ENCODE measurements at regions not wholly inside any gene's neighbourhood (a gene's known extent, or its start where the extent isn't known, plus 50 kb on each side); places are given as distances from the start of the nearest gene placed in this dataset.

- H3K27me3 Mint-ChIP-seq: no peaks in the 10 kb centered on the region
- intact Hi-C loops (cut with micrococcal nuclease): no loop called here
- CTCF ChIA-PET: no interaction called here
- no peak overlapping the region for H3K27ac Mint-ChIP-seq
- no peak for ATAC-seq (ENCODE audit: low read depth)
- TF ChIP-seq, protein P1, sequence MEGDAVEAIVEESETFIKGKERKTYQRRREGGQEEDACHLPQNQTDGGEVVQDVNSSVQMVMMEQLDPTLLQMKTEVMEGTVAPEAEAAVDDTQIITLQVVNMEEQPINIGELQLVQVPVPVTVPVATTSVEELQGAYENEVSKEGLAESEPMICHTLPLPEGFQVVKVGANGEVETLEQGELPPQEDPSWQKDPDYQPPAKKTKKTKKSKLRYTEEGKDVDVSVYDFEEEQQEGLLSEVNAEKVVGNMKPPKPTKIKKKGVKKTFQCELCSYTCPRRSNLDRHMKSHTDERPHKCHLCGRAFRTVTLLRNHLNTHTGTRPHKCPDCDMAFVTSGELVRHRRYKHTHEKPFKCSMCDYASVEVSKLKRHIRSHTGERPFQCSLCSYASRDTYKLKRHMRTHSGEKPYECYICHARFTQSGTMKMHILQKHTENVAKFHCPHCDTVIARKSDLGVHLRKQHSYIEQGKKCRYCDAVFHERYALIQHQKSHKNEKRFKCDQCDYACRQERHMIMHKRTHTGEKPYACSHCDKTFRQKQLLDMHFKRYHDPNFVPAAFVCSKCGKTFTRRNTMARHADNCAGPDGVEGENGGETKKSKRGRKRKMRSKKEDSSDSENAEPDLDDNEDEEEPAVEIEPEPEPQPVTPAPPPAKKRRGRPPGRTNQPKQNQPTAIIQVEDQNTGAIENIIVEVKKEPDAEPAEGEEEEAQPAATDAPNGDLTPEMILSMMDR (IDR thresholded peaks at IDR 0.05): no peak
- POLR2A ChIA-PET: no interaction called here
- no peak for DNase-seq
- H3K4me3 Mint-ChIP-seq: no peak overlapping the region
- H3K36me3 Mint-ChIP-seq (ENCODE audit: low read depth): no peaks in the 10 kb centered on the region
- H3K4me1 Mint-ChIP-seq: no peaks in the 10 kb centered on the region
- peaks cover 3% of the 10 kb centered on the region for H3K9me3 Mint-ChIP-seq
These were observed 107.8 kb upstream of the CITED2 start for GRCh38 chr6:139482287-139482686.

- ChIA-PET POLR2A (no interaction called here), CTCF (no interaction called here)
- no peaks in the 10 kb centered on the region for H3K4me1 Mint-ChIP-seq
- H3K4me3 Mint-ChIP-seq: no peak overlapping the region
- H3K36me3 Mint-ChIP-seq (ENCODE audit: low read depth): no peaks in the 10 kb centered on the region
- no peak overlapping the region for H3K27ac Mint-ChIP-seq
- DNase-seq (no peak), ATAC-seq (ENCODE audit: low read depth) (no peak)
- H3K27me3 Mint-ChIP-seq: no peaks in the 10 kb centered on the region
- TF ChIP-seq, protein P1 (IDR thresholded peaks at IDR 0.05): no peak
- H3K9me3 Mint-ChIP-seq: peaks cover 3% of the 10 kb centered on the region
- intact Hi-C loops (cut with micrococcal nuclease): no loop called here
These were observed 106.1 kb upstream of the CITED2 start for GRCh38 chr6:139480356-139481165.

DNA sequence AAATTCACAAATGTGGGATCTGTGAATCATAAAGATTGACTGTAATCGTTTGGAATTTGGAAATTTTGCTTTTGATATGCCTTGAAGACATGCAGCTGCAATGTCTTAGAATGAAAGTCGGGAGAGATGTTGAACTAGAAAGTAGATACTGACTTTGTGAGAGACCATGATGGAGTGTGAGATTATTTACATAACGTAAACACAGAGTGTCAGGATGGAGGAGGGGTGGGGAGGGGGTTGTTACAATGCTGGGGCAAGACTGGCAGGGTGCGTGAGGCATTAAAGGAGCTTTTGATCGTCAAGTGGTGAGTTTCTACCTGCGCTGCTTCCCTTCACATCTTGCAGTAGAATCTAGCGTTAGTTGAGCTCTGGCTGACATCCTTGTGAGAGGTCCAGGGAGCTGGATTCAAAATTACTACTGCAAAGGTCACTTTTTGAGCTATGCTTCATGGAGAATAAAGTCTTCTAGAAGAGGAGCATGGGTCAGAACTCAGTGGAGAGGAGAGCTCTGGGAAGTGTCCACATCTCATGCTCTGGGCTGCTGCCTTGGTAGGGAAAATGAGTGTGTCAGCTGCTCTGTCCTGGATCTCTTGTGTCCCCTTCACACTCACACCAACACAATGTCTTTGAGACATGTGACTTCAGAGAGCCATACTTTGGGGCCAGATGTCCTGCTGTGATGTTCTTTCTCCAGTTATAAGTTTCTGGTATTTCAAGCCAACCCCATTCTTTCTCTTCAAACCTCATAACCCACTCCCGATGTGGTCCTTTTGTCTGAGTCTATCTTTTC lies 105.2 kb upstream of the CITED2 start:
- H3K36me3 Mint-ChIP-seq (ENCODE audit: low read depth): no peaks in the 10 kb centered on the region
- no peak overlapping the region for H3K27ac Mint-ChIP-seq
- TF ChIP-seq, protein P1 (IDR thresholded peaks at IDR 0.05): no peak
- intact Hi-C loops (cut with micrococcal nuclease): no loop called here
- ChIA-PET POLR2A (no interaction called here), CTCF (no interaction called here)
- H3K27me3 Mint-ChIP-seq: no peaks in the 10 kb centered on the region
- DNase-seq: no peak
- no peak for ATAC-seq (ENCODE audit: low read depth)
- H3K9me3 Mint-ChIP-seq: peaks cover 3% of the 10 kb centered on the region
- no peak overlapping the region for H3K4me3 Mint-ChIP-seq
- no peaks in the 10 kb centered on the region for H3K4me1 Mint-ChIP-seq

DNA sequence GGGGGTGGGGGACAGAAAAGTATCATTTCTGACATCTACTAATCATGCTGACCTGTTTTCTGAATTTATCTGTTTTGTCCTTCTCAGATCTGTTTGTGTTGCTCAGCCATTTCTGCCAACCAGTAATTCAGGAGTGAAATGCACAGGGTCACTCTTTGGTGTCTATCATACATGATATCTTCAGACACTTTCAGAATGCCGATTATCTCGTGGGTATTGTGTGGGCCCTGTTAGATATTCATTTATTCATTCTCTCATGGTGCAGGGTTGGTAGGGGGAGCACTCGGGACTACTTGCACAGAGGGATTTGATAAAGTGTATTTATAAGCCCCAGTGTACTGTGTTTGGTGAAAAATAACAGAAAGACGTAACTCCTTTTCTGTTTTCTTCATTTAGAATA lies 101.2 kb upstream of the CITED2 start:
- H3K9me3 Mint-ChIP-seq: peaks cover 3% of the 10 kb centered on the region
- no peak for DNase-seq
- ChIA-PET POLR2A (no interaction called here), CTCF (no interaction called here)
- H3K27ac Mint-ChIP-seq: no peak overlapping the region
- no peaks in the 10 kb centered on the region for H3K36me3 Mint-ChIP-seq (ENCODE audit: low read depth)
- TF ChIP-seq, protein P1 (IDR thresholded peaks at IDR 0.05): no peak
- H3K4me1 Mint-ChIP-seq: no peaks in the 10 kb centered on the region
- ATAC-seq (ENCODE audit: low read depth): no peak
- intact Hi-C loops (cut with micrococcal nuclease): no loop called here
- H3K27me3 Mint-ChIP-seq: no peaks in the 10 kb centered on the region
- no peak overlapping the region for H3K4me3 Mint-ChIP-seq

- DNase-seq (no peak), ATAC-seq (ENCODE audit: low read depth) (no peak)
- Mint-ChIP-seq H3K4me3 (no peak overlapping the region), H3K4me1 (no peaks in the 10 kb centered on the region), H3K9me3 (peaks cover 3% of the 10 kb centered on the region), H3K27ac (no peak overlapping the region), H3K36me3 (ENCODE audit: low read depth) (no peaks in the 10 kb centered on the region), H3K27me3 (no peaks in the 10 kb centered on the region)
- POLR2A ChIA-PET: no interaction called here
- intact Hi-C loops (cut with micrococcal nuclease): no loop called here
- TF ChIP-seq, protein P1 (IDR thresholded peaks at IDR 0.05): no peak
- CTCF ChIA-PET: no interaction called here
These were observed 100.8 kb upstream of the CITED2 start for GRCh38 chr6:139475241-139475640.
